ENCODE measurements at regions not wholly inside any gene's neighbourhood (a gene's known extent, or its start where the extent isn't known, plus 50 kb on each side); places are given as distances from the start of the nearest gene placed in this dataset.

DNA sequence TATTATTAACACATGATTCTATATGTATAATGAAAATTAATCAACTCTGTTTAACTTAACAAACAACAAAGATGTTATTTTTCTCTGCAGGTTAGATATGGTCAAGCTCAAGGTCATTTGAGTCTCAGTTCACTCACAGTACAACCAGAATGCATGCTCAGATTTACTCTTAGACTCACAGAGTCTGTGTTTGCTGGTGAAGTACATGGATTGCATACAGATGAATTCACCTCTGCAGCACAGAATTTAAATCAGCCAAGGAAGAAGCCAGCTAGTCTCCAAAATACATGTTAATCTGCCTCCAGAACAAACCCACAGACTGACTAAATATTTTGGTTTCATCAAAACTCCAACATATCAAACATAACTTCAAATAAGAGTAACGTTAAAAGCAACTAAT, 424.5 kb downstream of the RAD51AP2 start:
- TF ChIP-seq, protein P1, sequence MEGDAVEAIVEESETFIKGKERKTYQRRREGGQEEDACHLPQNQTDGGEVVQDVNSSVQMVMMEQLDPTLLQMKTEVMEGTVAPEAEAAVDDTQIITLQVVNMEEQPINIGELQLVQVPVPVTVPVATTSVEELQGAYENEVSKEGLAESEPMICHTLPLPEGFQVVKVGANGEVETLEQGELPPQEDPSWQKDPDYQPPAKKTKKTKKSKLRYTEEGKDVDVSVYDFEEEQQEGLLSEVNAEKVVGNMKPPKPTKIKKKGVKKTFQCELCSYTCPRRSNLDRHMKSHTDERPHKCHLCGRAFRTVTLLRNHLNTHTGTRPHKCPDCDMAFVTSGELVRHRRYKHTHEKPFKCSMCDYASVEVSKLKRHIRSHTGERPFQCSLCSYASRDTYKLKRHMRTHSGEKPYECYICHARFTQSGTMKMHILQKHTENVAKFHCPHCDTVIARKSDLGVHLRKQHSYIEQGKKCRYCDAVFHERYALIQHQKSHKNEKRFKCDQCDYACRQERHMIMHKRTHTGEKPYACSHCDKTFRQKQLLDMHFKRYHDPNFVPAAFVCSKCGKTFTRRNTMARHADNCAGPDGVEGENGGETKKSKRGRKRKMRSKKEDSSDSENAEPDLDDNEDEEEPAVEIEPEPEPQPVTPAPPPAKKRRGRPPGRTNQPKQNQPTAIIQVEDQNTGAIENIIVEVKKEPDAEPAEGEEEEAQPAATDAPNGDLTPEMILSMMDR (IDR thresholded peaks at IDR 0.05): no peak
- no peak for TF ChIP-seq POLR2A (IDR thresholded peaks at IDR 0.05)

Measured in testis (tissue), 2 donors.